GM23338 (cell line): ENCODE measurements at regions not wholly inside any gene's neighbourhood (a gene's known extent, or its start where the extent isn't known, plus 50 kb on each side); places are given as distances from the start of the nearest gene placed in this dataset.

Experiments used
- ATAC-seq: fragments of 200-7000 bp; cut with Tn5 transposase; 3 replicates; pipeline ENCODE4 v1.9.1; 2020
- DNase-seq: peaks from one replicate; pipeline ENCODE4 v3.0.0-alpha.2; 2015; ENCODE audit warnings: low spot score
- H2AFZ ChIP-seq: fragments of 200-600 bp; sonication (generic); 2 replicates; pipeline ENCODE4 v1.8.0; 2016; ENCODE audit warnings: antibody characterized with exemption, mild to moderate bottlenecking, moderate library complexity
- H3F3A ChIP-seq: fragments of 200-600 bp; sonication (generic); replicated peaks from 2 replicates; pipeline ENCODE4 v1.8.0; 2017; ENCODE audit warnings: antibody characterized with exemption, mixed run types, low read depth
- H3K27ac ChIP-seq: fragments of 200-600 bp; sonication (generic); 2 replicates; pipeline ENCODE4 v1.6.1; 2016; ENCODE audit warnings: low read depth
- H3K27me3 ChIP-seq: fragments of 200-600 bp; sonication (generic); 2 replicates; pipeline ENCODE4 v1.8.0; 2016; ENCODE audit warnings: mild to moderate bottlenecking, mixed run types, moderate library complexity; ENCODE audit not compliant: insufficient read depth
- H3K36me3 ChIP-seq: fragments of 200-600 bp; sonication (generic); 2 replicates; pipeline ENCODE4 v1.8.0; 2016; ENCODE audit warnings: mild to moderate bottlenecking; ENCODE audit not compliant: insufficient read depth
- H3K4me1 ChIP-seq: fragments of 200-600 bp; sonication (generic); 2 replicates; pipeline ENCODE4 v1.8.0; 2016; ENCODE audit warnings: mild to moderate bottlenecking, moderate library complexity; ENCODE audit not compliant: insufficient read depth
- H3K4me2 ChIP-seq: fragments of 200-600 bp; sonication (generic); 2 replicates; pipeline ENCODE4 v1.7.1; 2017; ENCODE audit warnings: mixed run types
- H3K4me3 ChIP-seq: fragments of 200-600 bp; sonication (generic); 2 replicates; pipeline ENCODE4 v1.6.1; 2016; ENCODE audit warnings: mixed run types
- H3K79me2 ChIP-seq: fragments of 200-600 bp; sonication (generic); replicated peaks from 2 replicates; pipeline ENCODE4 v1.8.0; 2017; ENCODE audit warnings: mild to moderate bottlenecking; ENCODE audit not compliant: insufficient read depth
- H3K9me2 ChIP-seq: fragments of 200-600 bp; sonication (generic); 2 replicates; pipeline ENCODE4 v1.8.0; 2017; ENCODE audit not compliant: insufficient read depth
- H4K20me1 ChIP-seq: fragments of 200-600 bp; sonication (generic); replicated peaks from 2 replicates; pipeline ENCODE4 v1.8.0; 2017; ENCODE audit warnings: mild to moderate bottlenecking; ENCODE audit not compliant: insufficient read depth
- H3K27ac Mint-ChIP-seq: 2 replicates; pipeline ENCODE4 v1.8.0; 2020; ENCODE audit warnings: inconsistent platforms, mild to moderate bottlenecking, moderate library complexity, mixed read lengths
- H3K27me3 Mint-ChIP-seq: 3 replicates; pipeline ENCODE4 v1.8.0; 2022; ENCODE audit warnings: low read depth, mild to moderate bottlenecking, moderate library complexity, mixed read lengths, inconsistent platforms; ENCODE audit not compliant: insufficient read depth, poor library complexity
- H3K36me3 Mint-ChIP-seq: 3 replicates; pipeline ENCODE4 v1.8.0; 2021; ENCODE audit warnings: low read depth, mild to moderate bottlenecking, inconsistent platforms, moderate library complexity, mixed read lengths
- H3K4me1 Mint-ChIP-seq: 3 replicates; pipeline ENCODE4 v1.8.0; 2020; ENCODE audit warnings: mild to moderate bottlenecking, inconsistent platforms, mixed read lengths
- H3K4me3 Mint-ChIP-seq: 3 replicates; pipeline ENCODE4 v1.8.0; 2021; ENCODE audit warnings: moderate library complexity, mild to moderate bottlenecking, inconsistent platforms, mixed read lengths
- H3K9me3 Mint-ChIP-seq: 3 replicates; pipeline ENCODE4 v1.8.0; 2020; ENCODE audit warnings: moderate library complexity, mild to moderate bottlenecking, inconsistent platforms, mixed read lengths
- CREB1 ChIP-seq: fragments of 250-450 bp; sonication (Bioruptor Pico); IDR thresholded peaks from 2 replicates; pipeline ENCODE4 v1.5.0; 2020; ENCODE audit warnings: low read depth, mild to moderate bottlenecking, moderate library complexity
- CTCF ChIP-seq, 2 experiments: fragments of 200-600 bp in 1 of 2; sonication (generic) in 1 of 2; conservative IDR thresholded peaks; 2 replicates each; pipeline versions ENCODE4 v1.5.1 to v1.6.1; 2016 to 2017; ENCODE audit warnings: antibody characterized with exemption in 2 of 2, low read depth in 2 of 2, mild to moderate bottlenecking in 2 of 2, moderate library complexity in 1 of 2
- EZH2phosphoT487 ChIP-seq: fragments of 200-600 bp; sonication (generic); IDR thresholded peaks from one replicate; pipeline ENCODE4 v1.8.1; 2018; ENCODE audit warnings: antibody characterized with exemption; ENCODE audit not compliant: unreplicated experiment
- STAT1 ChIP-seq: IDR thresholded peaks from one replicate; pipeline ENCODE4 v1.6.1; 2016; ENCODE audit warnings: antibody characterized with exemption; ENCODE audit not compliant: unreplicated experiment
- ZNF114 ChIP-seq: fragments of 250-450 bp; sonication (Bioruptor Pico); IDR thresholded peaks from 2 replicates; pipeline ENCODE4 v1.5.0; 2020; ENCODE audit warnings: mild to moderate bottlenecking, moderate library complexity
- ZNF331 ChIP-seq: fragments of 250-450 bp; sonication (Bioruptor Pico); IDR thresholded peaks from 2 replicates; pipeline ENCODE4 v1.5.0; 2020; ENCODE audit warnings: low read depth, mild to moderate bottlenecking, moderate library complexity
- TF ChIP-seq, protein P1 (sequence below): fragments of 250-450 bp; sonication (Bioruptor Pico); IDR thresholded peaks from 2 replicates; pipeline ENCODE4 v1.5.0; 2020; ENCODE audit warnings: mild to moderate bottlenecking, moderate library complexity
- TF ChIP-seq, protein P2 (sequence below): IDR thresholded peaks from one replicate; pipeline ENCODE4 v1.6.1; 2018; ENCODE audit warnings: antibody characterized with exemption; ENCODE audit not compliant: unreplicated experiment

DNA sequence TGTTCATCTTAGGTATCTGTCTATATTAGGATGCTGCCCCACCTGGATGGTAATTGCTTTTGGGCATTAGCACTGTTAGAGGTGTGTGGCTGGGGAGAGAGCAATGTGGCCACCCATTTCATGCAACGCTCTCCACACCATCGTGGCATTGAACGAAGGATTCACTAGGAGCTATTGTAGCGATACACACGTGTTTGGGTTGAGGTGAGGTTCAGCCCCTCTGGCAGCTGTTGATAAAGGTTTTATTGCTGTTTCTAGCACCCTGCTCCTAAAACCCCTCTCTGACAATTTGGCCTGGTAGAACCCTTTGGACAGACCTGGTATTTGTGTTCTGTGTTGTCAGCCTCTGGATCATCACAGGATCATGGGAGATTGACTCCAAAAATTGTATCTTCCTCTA is 280.9 kb downstream of the PRL start (continued):
- TF ChIP-seq, protein P1, sequence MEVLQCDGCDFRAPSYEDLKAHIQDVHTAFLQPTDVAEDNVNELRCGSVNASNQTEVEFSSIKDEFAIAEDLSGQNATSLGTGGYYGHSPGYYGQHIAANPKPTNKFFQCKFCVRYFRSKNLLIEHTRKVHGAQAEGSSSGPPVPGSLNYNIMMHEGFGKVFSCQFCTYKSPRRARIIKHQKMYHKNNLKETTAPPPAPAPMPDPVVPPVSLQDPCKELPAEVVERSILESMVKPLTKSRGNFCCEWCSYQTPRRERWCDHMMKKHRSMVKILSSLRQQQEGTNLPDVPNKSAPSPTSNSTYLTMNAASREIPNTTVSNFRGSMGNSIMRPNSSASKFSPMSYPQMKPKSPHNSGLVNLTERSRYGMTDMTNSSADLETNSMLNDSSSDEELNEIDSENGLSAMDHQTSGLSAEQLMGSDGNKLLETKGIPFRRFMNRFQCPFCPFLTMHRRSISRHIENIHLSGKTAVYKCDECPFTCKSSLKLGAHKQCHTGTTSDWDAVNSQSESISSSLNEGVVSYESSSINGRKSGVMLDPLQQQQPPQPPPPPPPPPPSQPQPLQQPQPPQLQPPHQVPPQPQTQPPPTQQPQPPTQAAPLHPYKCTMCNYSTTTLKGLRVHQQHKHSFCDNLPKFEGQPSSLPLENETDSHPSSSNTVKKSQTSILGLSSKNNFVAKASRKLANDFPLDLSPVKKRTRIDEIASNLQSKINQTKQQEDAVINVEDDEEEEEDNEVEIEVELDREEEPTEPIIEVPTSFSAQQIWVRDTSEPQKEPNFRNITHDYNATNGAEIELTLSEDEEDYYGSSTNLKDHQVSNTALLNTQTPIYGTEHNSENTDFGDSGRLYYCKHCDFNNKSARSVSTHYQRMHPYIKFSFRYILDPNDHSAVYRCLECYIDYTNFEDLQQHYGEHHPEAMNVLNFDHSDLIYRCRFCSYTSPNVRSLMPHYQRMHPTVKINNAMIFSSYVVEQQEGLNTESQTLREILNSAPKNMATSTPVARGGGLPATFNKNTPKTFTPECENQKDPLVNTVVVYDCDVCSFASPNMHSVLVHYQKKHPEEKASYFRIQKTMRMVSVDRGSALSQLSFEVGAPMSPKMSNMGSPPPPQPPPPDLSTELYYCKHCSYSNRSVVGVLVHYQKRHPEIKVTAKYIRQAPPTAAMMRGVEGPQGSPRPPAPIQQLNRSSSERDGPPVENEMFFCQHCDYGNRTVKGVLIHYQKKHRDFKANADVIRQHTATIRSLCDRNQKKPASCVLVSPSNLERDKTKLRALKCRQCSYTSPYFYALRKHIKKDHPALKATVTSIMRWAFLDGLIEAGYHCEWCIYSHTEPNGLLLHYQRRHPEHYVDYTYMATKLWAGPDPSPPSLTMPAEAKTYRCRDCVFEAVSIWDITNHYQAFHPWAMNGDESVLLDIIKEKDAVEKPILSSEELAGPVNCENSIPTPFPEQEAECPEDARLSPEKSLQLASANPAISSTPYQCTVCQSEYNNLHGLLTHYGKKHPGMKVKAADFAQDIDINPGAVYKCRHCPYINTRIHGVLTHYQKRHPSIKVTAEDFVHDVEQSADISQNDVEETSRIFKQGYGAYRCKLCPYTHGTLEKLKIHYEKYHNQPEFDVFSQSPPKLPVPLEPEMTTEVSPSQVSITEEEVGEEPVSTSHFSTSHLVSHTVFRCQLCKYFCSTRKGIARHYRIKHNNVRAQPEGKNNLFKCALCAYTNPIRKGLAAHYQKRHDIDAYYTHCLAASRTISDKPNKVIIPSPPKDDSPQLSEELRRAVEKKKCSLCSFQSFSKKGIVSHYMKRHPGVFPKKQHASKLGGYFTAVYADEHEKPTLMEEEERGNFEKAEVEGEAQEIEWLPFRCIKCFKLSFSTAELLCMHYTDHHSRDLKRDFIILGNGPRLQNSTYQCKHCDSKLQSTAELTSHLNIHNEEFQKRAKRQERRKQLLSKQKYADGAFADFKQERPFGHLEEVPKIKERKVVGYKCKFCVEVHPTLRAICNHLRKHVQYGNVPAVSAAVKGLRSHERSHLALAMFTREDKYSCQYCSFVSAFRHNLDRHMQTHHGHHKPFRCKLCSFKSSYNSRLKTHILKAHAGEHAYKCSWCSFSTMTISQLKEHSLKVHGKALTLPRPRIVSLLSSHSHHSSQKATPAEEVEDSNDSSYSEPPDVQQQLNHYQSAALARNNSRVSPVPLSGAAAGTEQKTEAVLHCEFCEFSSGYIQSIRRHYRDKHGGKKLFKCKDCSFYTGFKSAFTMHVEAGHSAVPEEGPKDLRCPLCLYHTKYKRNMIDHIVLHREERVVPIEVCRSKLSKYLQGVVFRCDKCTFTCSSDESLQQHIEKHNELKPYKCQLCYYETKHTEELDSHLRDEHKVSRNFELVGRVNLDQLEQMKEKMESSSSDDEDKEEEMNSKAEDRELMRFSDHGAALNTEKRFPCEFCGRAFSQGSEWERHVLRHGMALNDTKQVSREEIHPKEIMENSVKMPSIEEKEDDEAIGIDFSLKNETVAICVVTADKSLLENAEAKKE (CRISPR knock-in tag), result no peak

DNA sequence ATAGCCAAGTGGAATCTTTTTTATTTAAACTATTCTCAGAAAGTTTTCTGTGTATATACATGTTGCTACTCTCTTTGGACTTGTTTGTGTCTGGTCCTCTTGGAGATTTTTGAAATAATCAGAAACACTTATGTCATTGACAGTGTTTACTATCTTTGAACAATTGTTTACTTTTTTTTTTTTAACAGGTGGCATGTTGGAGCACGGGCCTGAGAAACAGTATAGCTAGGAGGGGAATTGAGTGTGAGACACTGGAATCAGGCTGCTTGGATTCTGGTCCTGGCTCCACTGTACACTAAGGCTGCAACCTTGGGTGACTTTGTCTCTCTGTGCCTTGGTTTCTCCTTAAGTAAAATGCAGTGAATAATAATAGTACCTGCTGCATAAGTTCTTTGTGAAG is 279.6 kb downstream of the PRL start:
- Histone ChIP-seq H3K4me3 (no peak overlapping the region), H3K36me3 (0 out of 2 replicates have a peak, but pooled peaks cover 3% of the 10 kb centered on the region), H3K4me1 (peaks cover 13% of the 10 kb centered on the region), H3K9me2 (peaks cover 9% of the 10 kb centered on the region), H3K4me2 (no peak overlapping the region), H3F3A (no peaks in the 10 kb centered on the region), H2AFZ (no peak overlapping the region), H4K20me1 (no peaks in the 10 kb centered on the region; the same call in 1 of the 2 replicates), H3K27me3 (no peaks in the 10 kb centered on the region), H3K79me2 (peaks cover 13% of the 10 kb centered on the region), H3K27ac (no peak overlapping the region)
- peaks cover 4% of the 10 kb centered on the region; the same call in 2 of the 3 replicates for H3K4me1 Mint-ChIP-seq
- TF ChIP-seq CREB1 (no peak), ZNF114 (CRISPR knock-in tag) (no peak)
- H3K27ac Mint-ChIP-seq, result no peak overlapping the region
- peaks cover 7% of the 10 kb centered on the region for H3K27me3 Mint-ChIP-seq
- DNase-seq, result no peak
- H3K4me3 Mint-ChIP-seq, result no peak overlapping the region
- H3K9me3 Mint-ChIP-seq, result peaks cover 6% of the 10 kb centered on the region; the same call in 1 of the 3 replicates
- peaks cover 6% of the 10 kb centered on the region; the same call in 1 of the 3 replicates for H3K36me3 Mint-ChIP-seq
- ATAC-seq, result no peak

GRCh38 chr6:22017766-22018165 is 279.1 kb downstream of the PRL start:
- ATAC-seq, result no peak
- peaks cover 6% of the 10 kb centered on the region; the same call in 1 of the 3 replicates for H3K36me3 Mint-ChIP-seq
- DNase-seq, result no peak
- Histone ChIP-seq H3F3A (no peaks in the 10 kb centered on the region), H3K27ac (no peak overlapping the region), H3K9me2 (peaks cover 9% of the 10 kb centered on the region), H3K79me2 (peaks cover 13% of the 10 kb centered on the region), H2AFZ (no peak overlapping the region), H3K27me3 (no peaks in the 10 kb centered on the region), H3K36me3 (0 out of 2 replicates have a peak, but pooled peaks cover 3% of the 10 kb centered on the region), H3K4me2 (no peak overlapping the region), H3K4me1 (peaks cover 13% of the 10 kb centered on the region), H4K20me1 (no peaks in the 10 kb centered on the region; the same call in 1 of the 2 replicates), H3K4me3 (no peak overlapping the region)
- no peak overlapping the region for H3K27ac Mint-ChIP-seq
- H3K4me1 Mint-ChIP-seq, result peaks cover 9% of the 10 kb centered on the region; the same call in 2 of the 3 replicates
- H3K4me3 Mint-ChIP-seq, result no peak overlapping the region
- peaks cover 9% of the 10 kb centered on the region; the same call in 1 of the 3 replicates for H3K9me3 Mint-ChIP-seq
- H3K27me3 Mint-ChIP-seq, result peaks cover 8% of the 10 kb centered on the region
- TF ChIP-seq STAT1 (no peak), ZNF331 (CRISPR knock-in tag) (no peak), EZH2phosphoT487 (no peak), CTCF (conservative IDR thresholded peaks at IDR 0.05; ENCODE audit: low read depth in 2 of 2) (no peak), ZNF114 (CRISPR knock-in tag) (no peak)
- TF ChIP-seq, protein P2, sequence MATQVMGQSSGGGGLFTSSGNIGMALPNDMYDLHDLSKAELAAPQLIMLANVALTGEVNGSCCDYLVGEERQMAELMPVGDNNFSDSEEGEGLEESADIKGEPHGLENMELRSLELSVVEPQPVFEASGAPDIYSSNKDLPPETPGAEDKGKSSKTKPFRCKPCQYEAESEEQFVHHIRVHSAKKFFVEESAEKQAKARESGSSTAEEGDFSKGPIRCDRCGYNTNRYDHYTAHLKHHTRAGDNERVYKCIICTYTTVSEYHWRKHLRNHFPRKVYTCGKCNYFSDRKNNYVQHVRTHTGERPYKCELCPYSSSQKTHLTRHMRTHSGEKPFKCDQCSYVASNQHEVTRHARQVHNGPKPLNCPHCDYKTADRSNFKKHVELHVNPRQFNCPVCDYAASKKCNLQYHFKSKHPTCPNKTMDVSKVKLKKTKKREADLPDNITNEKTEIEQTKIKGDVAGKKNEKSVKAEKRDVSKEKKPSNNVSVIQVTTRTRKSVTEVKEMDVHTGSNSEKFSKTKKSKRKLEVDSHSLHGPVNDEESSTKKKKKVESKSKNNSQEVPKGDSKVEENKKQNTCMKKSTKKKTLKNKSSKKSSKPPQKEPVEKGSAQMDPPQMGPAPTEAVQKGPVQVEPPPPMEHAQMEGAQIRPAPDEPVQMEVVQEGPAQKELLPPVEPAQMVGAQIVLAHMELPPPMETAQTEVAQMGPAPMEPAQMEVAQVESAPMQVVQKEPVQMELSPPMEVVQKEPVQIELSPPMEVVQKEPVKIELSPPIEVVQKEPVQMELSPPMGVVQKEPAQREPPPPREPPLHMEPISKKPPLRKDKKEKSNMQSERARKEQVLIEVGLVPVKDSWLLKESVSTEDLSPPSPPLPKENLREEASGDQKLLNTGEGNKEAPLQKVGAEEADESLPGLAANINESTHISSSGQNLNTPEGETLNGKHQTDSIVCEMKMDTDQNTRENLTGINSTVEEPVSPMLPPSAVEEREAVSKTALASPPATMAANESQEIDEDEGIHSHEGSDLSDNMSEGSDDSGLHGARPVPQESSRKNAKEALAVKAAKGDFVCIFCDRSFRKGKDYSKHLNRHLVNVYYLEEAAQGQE, result no peak
